ENCODE measurements at regions not wholly inside any gene's neighbourhood (a gene's known extent, or its start where the extent isn't known, plus 50 kb on each side); places are given as distances from the start of the nearest gene placed in this dataset.
"Not testable (repeated sequence)": the region's sequence is repeated elsewhere in the genome, so short reads cannot be mapped to it uniquely, and the experiment has no call there.

GRCh38 chr1:5672355-5672754, 319.9 kb downstream of the NPHP4 start:
- H3K4me3 ChIP-seq (ENCODE audit: low read length); DNase-seq (ENCODE audit: low read depth, low spot score): not testable (repeated sequence)

GRCh38 chr1:5670590-5671350, 321.5 kb downstream of the NPHP4 start:
- H3K4me3 ChIP-seq (ENCODE audit: low read length) = no peak overlapping the region

GRCh38 chr1:5667513-5668325, 324.5 kb downstream of the NPHP4 start:
- no peak overlapping the region for H3K4me3 ChIP-seq (ENCODE audit: low read length)
- DNase-seq (ENCODE audit: low read depth, low spot score) = peak; percentile 35

More at GRCh38 chr1:5670590-5671350, 321.5 kb downstream of the NPHP4 start:
- no peak for DNase-seq (ENCODE audit: low read depth, low spot score)

- DNase-seq (ENCODE audit: low read depth, low spot score) = no peak
- H3K4me3 ChIP-seq (ENCODE audit: low read length) = no peak overlapping the region
Measured at GRCh38 chr1:5664906-5665875, 327.0 kb downstream of the NPHP4 start.

GRCh38 chr1:5664081-5664768, 328.0 kb downstream of the NPHP4 start:
- H3K4me3 ChIP-seq (ENCODE audit: low read length) = no peak overlapping the region
- no peak for DNase-seq (ENCODE audit: low read depth, low spot score)

GRCh38 chr1:5662744-5663126, 329.5 kb downstream of the NPHP4 start:
- no peak overlapping the region for H3K4me3 ChIP-seq (ENCODE audit: low read length)
- no peak for DNase-seq (ENCODE audit: low read depth, low spot score)

- no peak overlapping the region for H3K4me3 ChIP-seq (ENCODE audit: low read length)
- DNase-seq (ENCODE audit: low read depth, low spot score) = no peak
Measured at GRCh38 chr1:5662086-5662743, 330.0 kb downstream of the NPHP4 start.

- H3K4me3 ChIP-seq (ENCODE audit: low read length) = no peak overlapping the region
- no peak for DNase-seq (ENCODE audit: low read depth, low spot score)
Measured at GRCh38 chr1:5661196-5662085, 330.8 kb downstream of the NPHP4 start.

GRCh38 chr1:5660141-5660935, 331.9 kb downstream of the NPHP4 start:
- DNase-seq (ENCODE audit: low read depth, low spot score) = no peak
- no peak overlapping the region for H3K4me3 ChIP-seq (ENCODE audit: low read length)

GRCh38 chr1:5659606-5660005, 332.6 kb downstream of the NPHP4 start:
- DNase-seq (ENCODE audit: low read depth, low spot score) = no peak
- H3K4me3 ChIP-seq (ENCODE audit: low read length) = no peak overlapping the region

- no peak for DNase-seq (ENCODE audit: low read depth, low spot score)
- H3K4me3 ChIP-seq (ENCODE audit: low read length) = no peak overlapping the region
Measured at GRCh38 chr1:5658340-5659316, 333.6 kb downstream of the NPHP4 start.

GRCh38 chr1:5651964-5652821, 340.0 kb downstream of the NPHP4 start:
- no peak for DNase-seq (ENCODE audit: low read depth, low spot score)
- H3K4me3 ChIP-seq (ENCODE audit: low read length) = no peak overlapping the region

- no peak overlapping the region for H3K4me3 ChIP-seq (ENCODE audit: low read length)
- no peak for DNase-seq (ENCODE audit: low read depth, low spot score)
Measured at GRCh38 chr1:5651473-5651872, 340.8 kb downstream of the NPHP4 start.

- no peak overlapping the region for H3K4me3 ChIP-seq (ENCODE audit: low read length)
- DNase-seq (ENCODE audit: low read depth, low spot score) = no peak
Measured at GRCh38 chr1:5651027-5651410, 341.2 kb downstream of the NPHP4 start.
